H9 (cell line): ENCODE measurements at regions not wholly inside any gene's neighbourhood (a gene's known extent, or its start where the extent isn't known, plus 50 kb on each side); places are given as distances from the start of the nearest gene placed in this dataset.

Experiments
- DNase-seq: peaks from one replicate; pipeline ENCODE4 v3.0.0-alpha.2; 2017
- H2AFZ ChIP-seq: one replicate; pipeline ENCODE4 v1.6.1; 2013; ENCODE audit warnings: mild to moderate bottlenecking, low read length, control low read depth, moderate library complexity
- H2AK5ac ChIP-seq: 2 replicates; pipeline ENCODE4 v1.6.1; 2013; ENCODE audit warnings: low read length, control low read depth, mixed read lengths; ENCODE audit not compliant: insufficient read length
- H2BK120ac ChIP-seq: one replicate; pipeline ENCODE4 v1.6.1; 2013; ENCODE audit warnings: low read depth, mild to moderate bottlenecking, low read length, control low read depth, inconsistent platforms; ENCODE audit not compliant: poor library complexity, severe bottlenecking
- H2BK12ac ChIP-seq: 2 replicates; pipeline ENCODE4 v1.6.1; 2013; ENCODE audit warnings: low read length, control low read depth, mixed read lengths, low read depth; ENCODE audit not compliant: insufficient read length
- H2BK15ac ChIP-seq: 2 replicates; pipeline ENCODE4 v1.6.1; 2013; ENCODE audit warnings: low read depth, low read length, control low read depth
- H2BK20ac ChIP-seq: one replicate; pipeline ENCODE4 v1.6.1; 2013; ENCODE audit warnings: low read depth, mild to moderate bottlenecking, low read length, control low read depth, inconsistent platforms; ENCODE audit not compliant: poor library complexity, severe bottlenecking
- H2BK5ac ChIP-seq: 2 replicates; pipeline ENCODE4 v1.6.1; 2013; ENCODE audit warnings: low read length, control low read depth, mixed read lengths; ENCODE audit not compliant: insufficient read length
- H3K14ac ChIP-seq: 2 replicates; pipeline ENCODE4 v1.6.1; 2013; ENCODE audit warnings: low read length, control low read depth; ENCODE audit not compliant: insufficient read depth
- H3K18ac ChIP-seq: 2 replicates; pipeline ENCODE4 v1.6.1; 2013; ENCODE audit warnings: low read depth, mild to moderate bottlenecking, mixed read lengths, low read length, control low read depth; ENCODE audit not compliant: insufficient read length
- H3K23ac ChIP-seq: 2 replicates; pipeline ENCODE4 v1.6.1; 2013; ENCODE audit warnings: low read length, control low read depth, mixed read lengths, low read depth; ENCODE audit not compliant: insufficient read length
- H3K23me2 ChIP-seq: 2 replicates; pipeline ENCODE4 v1.6.1; 2013; ENCODE audit warnings: low read depth, mild to moderate bottlenecking, mixed read lengths, low read length, control low read depth; ENCODE audit not compliant: insufficient read length, poor library complexity, severe bottlenecking
- H3K27ac ChIP-seq: 2 replicates; pipeline ENCODE4 v1.5.1; 2013; ENCODE audit warnings: low read length, control low read depth, mixed read lengths, low read depth; ENCODE audit not compliant: insufficient read length
- H3K27me3 ChIP-seq: 2 replicates; pipeline ENCODE4 v1.6.1; 2013; ENCODE audit warnings: low read length, control low read depth, inconsistent platforms; ENCODE audit not compliant: insufficient read depth
- H3K4ac ChIP-seq: 2 replicates; pipeline ENCODE4 v1.6.1; 2013; ENCODE audit warnings: low read depth, mild to moderate bottlenecking, control low read depth, inconsistent platforms, low read length, moderate library complexity
- H3K4me1 ChIP-seq: 2 replicates; pipeline ENCODE4 v1.6.1; 2013; ENCODE audit warnings: low read length, control low read depth, inconsistent platforms; ENCODE audit not compliant: insufficient read depth
- H3K4me2 ChIP-seq: 2 replicates; pipeline ENCODE4 v1.6.1; 2013; ENCODE audit warnings: low read length, control low read depth, mixed read lengths; ENCODE audit not compliant: insufficient read length, insufficient read depth
- H3K56ac ChIP-seq: 2 replicates; pipeline ENCODE4 v1.6.1; 2013; ENCODE audit warnings: low read depth, mild to moderate bottlenecking, mixed read lengths, low read length, control low read depth; ENCODE audit not compliant: insufficient read length
- H3K79me1 ChIP-seq: 2 replicates; pipeline ENCODE4 v1.6.1; 2013; ENCODE audit warnings: low read depth, mild to moderate bottlenecking, moderate library complexity, low read length, control low read depth, inconsistent platforms; ENCODE audit not compliant: insufficient read depth, poor library complexity, severe bottlenecking
- H3K79me2 ChIP-seq: 2 replicates; pipeline ENCODE4 v1.6.1; 2013; ENCODE audit warnings: low read length, control low read depth, inconsistent platforms; ENCODE audit not compliant: insufficient read depth
- H3K9ac ChIP-seq: 2 replicates; pipeline ENCODE4 v1.6.1; 2013; ENCODE audit warnings: low read length, control low read depth, mixed read lengths; ENCODE audit not compliant: insufficient read length; ENCODE audit errors: extremely low read depth
- H3K9me3 ChIP-seq: one replicate; pipeline ENCODE4 v1.6.1; 2013; ENCODE audit warnings: low read depth, low read length, inconsistent platforms; ENCODE audit not compliant: control insufficient read depth
- H3T11ph ChIP-seq: one replicate; pipeline ENCODE4 v1.6.1; 2013; ENCODE audit warnings: mild to moderate bottlenecking, low read length, control low read depth, inconsistent platforms
- H4K20me1 ChIP-seq: one replicate; pipeline ENCODE4 v1.6.1; 2013; ENCODE audit not compliant: control insufficient read depth, insufficient read length, insufficient read depth
- H4K5ac ChIP-seq: 2 replicates; pipeline ENCODE4 v1.6.1; 2013; ENCODE audit warnings: low read depth, mild to moderate bottlenecking, mixed read lengths, low read length, control low read depth; ENCODE audit not compliant: insufficient read length
- H4K8ac ChIP-seq: replicated peaks from 2 replicates; pipeline ENCODE4 v1.6.1; 2013; ENCODE audit warnings: low read length, control low read depth, mixed read lengths, low read depth; ENCODE audit not compliant: insufficient read length
- H4K91ac ChIP-seq: 2 replicates; pipeline ENCODE4 v1.6.1; 2013; ENCODE audit warnings: low read depth, mild to moderate bottlenecking, moderate library complexity, mixed read lengths, low read length, control low read depth; ENCODE audit not compliant: insufficient read length
- H3K27ac Mint-ChIP-seq, 3 experiments: 2 replicates in 2 of 3; 3 replicates in 1 of 3; pipeline ENCODE4 v1.8.0; 2020 to 2021; ENCODE audit warnings: mixed read lengths in 3 of 3, mild to moderate bottlenecking in 1 of 3, moderate library complexity in 1 of 3
- H3K27me3 Mint-ChIP-seq: 2 replicates; pipeline ENCODE4 v1.8.0; 2021; ENCODE audit warnings: low read depth, mild to moderate bottlenecking, moderate library complexity, mixed read lengths
- H3K36me3 Mint-ChIP-seq, 3 experiments: 2 replicates in 2 of 3; 3 replicates in 1 of 3; pipeline ENCODE4 v1.8.0; 2020 to 2021; ENCODE audit warnings: low read depth in 3 of 3, mixed read lengths in 3 of 3; ENCODE audit not compliant: insufficient read depth in 1 of 3
- H3K4me1 Mint-ChIP-seq, 2 experiments: 2 replicates each; pipeline ENCODE4 v1.8.0; 2020; ENCODE audit warnings: mixed read lengths in 2 of 2
- H3K4me3 Mint-ChIP-seq, 2 experiments: 2 replicates in 1 of 2; 3 replicates in 1 of 2; pipeline ENCODE4 v1.8.0; 2020 to 2021; ENCODE audit warnings: mild to moderate bottlenecking in 2 of 2, mixed read lengths in 2 of 2, moderate library complexity in 1 of 2
- H3K9me3 Mint-ChIP-seq, 2 experiments: 2 replicates in 1 of 2; 3 replicates in 1 of 2; pipeline ENCODE4 v1.8.0; 2020; ENCODE audit warnings: mild to moderate bottlenecking in 2 of 2, mixed read lengths in 2 of 2, moderate library complexity in 1 of 2
- TF ChIP-seq, protein P1 (sequence below): fragments of 200-600 bp; sonication (generic); conservative IDR thresholded peaks from 3 replicates; pipeline ENCODE4 v1.8.0; 2021; ENCODE audit warnings: antibody characterized with exemption, mild to moderate bottlenecking

DNA sequence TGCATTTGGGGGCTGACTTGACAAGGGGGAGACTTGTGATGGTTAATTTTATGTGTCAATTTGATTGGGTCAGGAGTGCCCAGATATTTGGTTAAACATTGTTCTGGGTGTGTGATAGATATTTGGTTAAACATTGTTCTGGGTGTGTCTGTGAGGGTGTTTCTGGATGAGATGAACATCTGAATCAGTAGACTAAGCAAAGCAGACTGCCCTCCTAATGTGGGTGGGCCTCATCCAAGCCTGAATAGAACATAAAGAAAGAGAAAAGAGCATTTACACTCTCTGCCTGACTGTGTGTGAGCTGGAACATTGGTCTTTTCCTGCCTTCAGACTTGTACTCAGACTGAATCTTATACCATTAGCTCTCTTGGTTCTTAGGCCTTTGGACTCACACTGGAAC is 113.5 kb downstream of the ODF2L start:
- H2AFZ ChIP-seq, result no peak overlapping the region
- no peak overlapping the region for H3K14ac ChIP-seq
- TF ChIP-seq, protein P1, sequence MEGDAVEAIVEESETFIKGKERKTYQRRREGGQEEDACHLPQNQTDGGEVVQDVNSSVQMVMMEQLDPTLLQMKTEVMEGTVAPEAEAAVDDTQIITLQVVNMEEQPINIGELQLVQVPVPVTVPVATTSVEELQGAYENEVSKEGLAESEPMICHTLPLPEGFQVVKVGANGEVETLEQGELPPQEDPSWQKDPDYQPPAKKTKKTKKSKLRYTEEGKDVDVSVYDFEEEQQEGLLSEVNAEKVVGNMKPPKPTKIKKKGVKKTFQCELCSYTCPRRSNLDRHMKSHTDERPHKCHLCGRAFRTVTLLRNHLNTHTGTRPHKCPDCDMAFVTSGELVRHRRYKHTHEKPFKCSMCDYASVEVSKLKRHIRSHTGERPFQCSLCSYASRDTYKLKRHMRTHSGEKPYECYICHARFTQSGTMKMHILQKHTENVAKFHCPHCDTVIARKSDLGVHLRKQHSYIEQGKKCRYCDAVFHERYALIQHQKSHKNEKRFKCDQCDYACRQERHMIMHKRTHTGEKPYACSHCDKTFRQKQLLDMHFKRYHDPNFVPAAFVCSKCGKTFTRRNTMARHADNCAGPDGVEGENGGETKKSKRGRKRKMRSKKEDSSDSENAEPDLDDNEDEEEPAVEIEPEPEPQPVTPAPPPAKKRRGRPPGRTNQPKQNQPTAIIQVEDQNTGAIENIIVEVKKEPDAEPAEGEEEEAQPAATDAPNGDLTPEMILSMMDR, result no peak
- no peaks in the 10 kb centered on the region for H3K23me2 ChIP-seq
- no peaks in the 10 kb centered on the region for H3K79me2 ChIP-seq
- H3K4me2 ChIP-seq, result no peak overlapping the region
- no peak for DNase-seq
- H2AK5ac ChIP-seq, result no peak overlapping the region
- no peak overlapping the region for H3K56ac ChIP-seq
- H4K8ac ChIP-seq, result no peak overlapping the region
- no peak overlapping the region for H3T11ph ChIP-seq
- H2BK12ac ChIP-seq, result no peak overlapping the region
- no peaks in the 10 kb centered on the region for H3K79me1 ChIP-seq
- no peaks in the 10 kb centered on the region for H3K4me1 ChIP-seq
- H4K20me1 ChIP-seq, result no peaks in the 10 kb centered on the region
- H3K27ac ChIP-seq, result no peak overlapping the region
- no peak overlapping the region for H3K9ac ChIP-seq
- H3K9me3 ChIP-seq, result no peaks in the 10 kb centered on the region
- no peaks in the 10 kb centered on the region; a peak in 1 of 5 replicates for H3K9me3 Mint-ChIP-seq
- no peak overlapping the region for H2BK15ac ChIP-seq
- H4K91ac ChIP-seq, result no peak overlapping the region
- no peak overlapping the region; a peak in 2 of 7 replicates for H3K27ac Mint-ChIP-seq
- no peak overlapping the region for H4K5ac ChIP-seq
- no peaks in the 10 kb centered on the region for H3K27me3 ChIP-seq
- H3K18ac ChIP-seq, result no peak overlapping the region
- no peak overlapping the region for H2BK5ac ChIP-seq
- H3K4me3 Mint-ChIP-seq, result no peak overlapping the region
- no peak overlapping the region for H3K23ac ChIP-seq
- H3K36me3 Mint-ChIP-seq, result no peaks in the 10 kb centered on the region
- no peak overlapping the region for H2BK20ac ChIP-seq
- no peak overlapping the region for H2BK120ac ChIP-seq
- H3K27me3 Mint-ChIP-seq, result 0 out of 2 replicates have a peak, but pooled peaks cover 2% of the 10 kb centered on the region
- no peak overlapping the region for H3K4ac ChIP-seq
- H3K4me1 Mint-ChIP-seq, result no peaks in the 10 kb centered on the region
